Activated CD4-positive, CD25-positive, alpha-beta regulatory T cell treated with anti-CD3 and anti-CD28 coated beads, Interleukin-2, amount 50 U/mL, for 72 hours (primary cell): ENCODE measurements at regions not wholly inside any gene's neighbourhood (a gene's known extent, or its start where the extent isn't known, plus 50 kb on each side); places are given as distances from the start of the nearest gene placed in this dataset.

ENCODE experiments used
- DNase-seq: peaks from one replicate; pipeline ENCODE4 v3.0.0; 2021

DNA sequence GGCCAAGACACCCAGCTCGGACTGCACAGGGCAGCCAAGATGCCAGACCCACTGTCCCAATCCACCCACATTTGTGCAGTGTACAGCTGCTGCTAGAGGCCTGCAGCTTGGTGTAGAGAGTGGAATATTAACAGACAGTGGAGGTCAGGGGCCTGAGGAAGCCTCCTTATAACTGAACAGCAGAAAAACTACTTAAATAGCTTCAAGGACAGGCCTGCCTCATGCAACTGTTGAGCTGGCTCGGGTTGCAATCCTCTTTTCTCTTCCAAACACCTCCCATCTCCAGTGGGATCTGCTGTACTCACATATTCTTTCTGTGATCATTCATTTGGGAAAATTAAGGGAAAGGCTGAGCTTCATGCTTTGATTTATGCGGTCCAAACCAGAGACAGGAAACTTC is 1043.2 kb upstream of the TMEM132C start:
- no peak for DNase-seq

DNA sequence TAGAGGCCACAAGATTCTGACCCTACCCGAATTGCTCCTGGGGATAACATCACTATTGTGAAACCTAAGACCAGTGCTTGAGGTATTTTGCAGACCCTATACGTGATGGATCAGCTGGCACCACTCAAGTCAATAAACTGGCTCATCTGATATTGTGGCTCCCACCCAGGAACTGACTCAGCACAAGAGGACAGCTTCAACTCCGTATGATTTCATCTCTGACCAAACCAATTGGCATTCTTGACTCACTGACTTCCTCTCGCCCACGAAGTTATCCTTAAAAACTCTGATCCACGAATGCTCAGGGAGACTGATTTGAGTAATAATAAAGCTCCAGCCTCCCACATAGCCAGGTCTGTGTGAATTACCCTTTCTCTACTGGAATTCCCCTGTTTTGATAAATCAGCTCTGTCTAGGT is 1036.1 kb upstream of the TMEM132C start:
- no peak for DNase-seq

DNA sequence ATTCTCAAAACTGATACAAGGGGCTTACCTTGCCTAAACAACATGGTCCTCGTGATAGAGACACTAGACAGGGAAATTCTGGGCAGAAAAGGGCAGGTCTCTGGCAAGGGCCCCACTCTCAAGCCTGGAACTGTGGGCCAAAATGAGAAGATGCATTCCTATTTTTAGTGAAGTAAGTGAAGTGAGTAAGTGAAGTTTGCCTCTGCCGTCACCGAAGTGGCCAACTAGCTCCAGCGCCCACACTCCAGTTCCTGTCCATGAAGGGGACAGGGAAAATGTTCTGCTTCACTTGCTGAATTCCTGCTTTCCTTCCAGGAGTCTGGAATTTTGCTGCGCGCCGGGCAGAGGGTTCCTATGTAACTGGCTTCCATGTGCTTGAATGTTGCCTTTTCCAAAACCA is 1035.6 kb upstream of the TMEM132C start:
- DNase-seq: no peak

DNA sequence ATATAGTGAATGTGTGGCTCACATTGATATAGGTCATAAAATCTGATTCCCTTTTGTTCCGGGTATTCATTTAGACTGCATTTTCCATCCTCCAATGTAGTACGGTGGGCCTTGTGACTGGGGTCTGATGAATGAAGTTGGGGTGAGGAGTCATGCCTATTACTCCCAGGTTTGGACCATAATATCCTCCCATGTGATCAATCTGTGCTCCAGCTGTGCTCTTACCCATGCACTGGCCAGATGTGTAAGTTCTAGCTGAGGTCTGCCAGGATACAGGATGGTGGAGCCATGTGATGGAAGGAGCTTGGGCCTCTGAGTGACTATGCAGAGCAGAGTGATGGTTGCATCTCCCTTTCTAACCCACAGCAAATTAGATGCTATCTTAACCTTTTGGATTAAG is 1034.0 kb upstream of the TMEM132C start:
- DNase-seq: no peak

DNA sequence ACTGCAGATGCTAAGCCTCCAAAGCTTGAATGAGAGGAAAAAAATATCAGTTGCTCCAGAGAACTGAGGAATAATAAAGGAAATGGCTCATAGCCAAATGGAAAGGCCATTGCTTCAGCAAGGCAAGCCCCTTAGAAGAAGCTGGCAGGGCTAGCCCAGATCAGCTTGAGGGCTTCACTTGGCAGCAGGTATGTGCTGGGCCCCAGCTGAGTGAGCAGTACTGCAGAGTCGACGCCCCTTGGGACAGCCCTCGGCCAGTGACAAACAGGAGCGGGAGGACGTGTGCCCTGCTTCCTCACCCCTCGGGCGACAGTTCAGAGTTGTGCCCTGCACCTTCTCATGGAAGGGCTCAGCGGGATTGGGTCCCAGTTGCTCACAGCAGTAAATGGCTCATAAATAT is 1031.2 kb upstream of the TMEM132C start:
- no peak for DNase-seq

DNA sequence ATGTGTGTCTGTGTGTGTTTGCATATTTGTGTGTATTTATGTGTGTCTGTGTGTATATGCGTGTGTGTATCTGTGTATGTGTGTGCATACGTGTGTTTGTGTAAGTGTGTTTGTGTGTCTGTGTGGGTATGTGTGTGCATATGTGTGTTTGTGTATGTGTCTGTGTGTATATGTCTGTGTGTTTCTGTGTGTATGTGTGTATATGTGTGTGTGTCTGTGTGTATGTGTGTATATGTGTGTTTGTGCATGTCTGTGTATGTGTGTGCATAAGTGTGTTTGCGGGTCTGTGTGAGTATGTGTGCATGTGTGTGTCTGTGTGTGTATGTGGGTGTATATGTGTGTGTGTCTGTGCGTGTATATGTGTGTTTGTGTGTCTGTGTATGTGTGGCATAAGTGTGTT is 1030.5 kb upstream of the TMEM132C start:
- DNase-seq: no peak

DNA sequence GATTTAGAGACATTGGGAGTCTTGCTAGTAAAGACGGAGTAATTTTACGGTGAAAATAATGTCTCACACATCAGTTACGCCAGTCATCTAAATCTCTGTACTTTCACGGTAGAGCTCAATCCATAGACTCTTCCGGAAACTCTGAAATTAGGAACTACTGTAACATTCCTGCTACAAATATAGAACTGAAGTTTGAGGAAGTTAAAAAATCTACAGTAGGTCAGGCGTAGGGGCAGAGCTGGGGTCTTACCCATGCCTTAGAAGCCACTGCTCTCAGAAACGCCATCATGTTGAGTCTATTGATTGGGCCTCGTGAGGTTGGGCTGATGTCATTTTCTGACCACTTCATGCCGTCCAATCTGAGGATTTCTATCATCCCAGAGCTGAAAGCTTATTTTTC is 1029.8 kb upstream of the TMEM132C start:
- DNase-seq: no peak

DNA sequence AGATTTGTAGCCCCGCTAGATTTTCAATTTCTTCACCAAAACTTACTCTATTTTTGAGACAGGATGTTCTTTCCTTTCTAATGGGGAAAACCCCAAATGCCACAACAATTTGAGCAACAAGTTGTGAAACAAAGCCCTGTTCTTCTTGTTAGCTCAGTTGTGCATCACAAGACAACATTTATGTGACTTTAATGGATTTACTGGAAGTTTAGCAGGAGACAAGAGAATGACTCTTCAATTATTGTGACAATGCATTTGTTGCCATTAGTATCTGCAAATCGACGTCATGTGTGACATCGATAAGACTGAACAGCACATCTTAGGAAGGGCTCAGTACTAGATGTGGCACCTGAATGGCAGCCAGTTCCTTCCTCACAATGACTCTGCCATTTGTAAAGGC is 1028.9 kb upstream of the TMEM132C start:
- no peak for DNase-seq

DNA sequence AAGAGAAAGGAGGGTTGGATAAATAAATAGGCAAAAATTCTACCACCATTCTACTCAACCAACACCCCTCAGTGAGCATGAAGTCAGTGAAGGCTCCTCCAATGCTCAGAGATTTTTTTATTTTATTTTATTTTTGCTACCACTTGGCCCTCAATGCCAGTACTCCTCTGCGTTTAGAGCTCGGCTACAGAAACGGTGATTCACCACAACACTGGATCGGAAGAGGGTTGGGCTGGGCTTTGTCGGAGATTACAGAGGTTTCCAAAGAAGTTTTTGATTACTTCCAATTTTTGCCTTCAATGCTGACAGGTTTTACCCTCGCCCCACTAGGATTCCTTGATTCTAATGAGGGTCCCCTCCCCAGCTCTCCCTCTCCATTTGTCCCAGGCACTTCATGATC is 1027.2 kb upstream of the TMEM132C start:
- no peak for DNase-seq

DNA sequence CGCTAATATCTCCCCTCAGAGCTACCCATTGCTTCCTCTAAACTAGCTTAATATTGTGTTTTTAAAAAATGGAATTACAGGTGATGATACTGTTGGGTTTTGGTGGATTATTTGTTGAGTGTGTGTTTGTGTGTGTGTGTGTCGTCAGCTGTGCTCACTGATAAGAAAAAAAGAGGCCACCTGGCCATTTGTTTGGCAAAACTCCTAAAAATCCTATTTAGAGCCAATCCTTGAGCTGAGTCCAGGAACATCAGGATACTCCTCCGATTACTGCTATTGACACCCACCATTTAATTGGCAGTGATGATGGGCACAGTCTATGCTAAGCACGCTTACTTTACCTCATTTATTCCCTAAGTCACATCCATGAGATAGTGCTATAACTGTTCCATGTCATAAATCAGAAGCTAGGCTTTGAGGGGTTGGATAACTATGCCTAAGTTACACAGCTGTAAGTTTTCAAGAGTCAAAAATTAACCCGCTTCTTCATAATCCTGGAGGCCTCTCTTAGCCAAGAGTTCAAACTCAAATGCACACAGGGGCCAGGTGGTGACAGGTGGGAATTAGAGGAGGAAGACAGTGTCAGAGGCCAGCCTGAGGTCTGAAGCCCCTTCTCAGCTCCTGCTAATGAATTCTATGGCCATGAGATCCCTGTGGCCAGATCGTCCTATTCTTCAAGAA is 1026.6 kb upstream of the TMEM132C start:
- DNase-seq: no peak

DNA sequence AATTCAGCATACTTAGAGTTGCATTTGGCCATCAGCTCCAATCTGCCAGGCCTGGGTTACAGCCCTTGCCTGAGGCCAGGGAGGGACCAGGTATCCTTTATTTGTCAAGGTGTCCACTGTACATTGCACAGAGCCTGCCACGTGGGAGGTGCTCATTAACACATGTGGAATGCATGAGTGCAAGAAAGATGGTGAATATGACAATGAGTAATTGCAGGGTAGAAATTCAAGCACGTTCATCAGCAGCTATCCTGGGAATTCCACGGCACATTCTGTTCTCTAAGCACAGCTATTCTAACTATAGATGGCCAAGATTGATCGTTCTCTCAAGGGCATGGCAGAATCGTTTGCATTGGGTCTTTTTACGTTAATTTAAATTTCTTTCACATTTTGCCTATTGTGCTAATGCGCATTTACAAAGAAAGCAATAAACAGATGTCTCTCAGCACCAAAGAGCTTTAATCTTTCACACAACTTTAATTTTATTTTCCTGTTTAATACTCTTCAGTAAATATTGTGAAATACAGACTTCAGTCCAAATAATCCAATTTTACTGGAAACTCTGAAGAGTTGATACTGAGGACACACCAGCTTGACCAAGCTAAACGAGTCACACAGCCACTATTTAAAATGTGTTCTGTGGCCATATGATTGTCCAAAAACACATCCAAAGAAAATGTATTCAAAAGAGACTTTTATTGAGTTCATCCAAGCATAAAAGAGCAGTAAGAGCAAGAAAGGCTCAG is 1025.7 kb upstream of the TMEM132C start:
- no peak for DNase-seq

DNA sequence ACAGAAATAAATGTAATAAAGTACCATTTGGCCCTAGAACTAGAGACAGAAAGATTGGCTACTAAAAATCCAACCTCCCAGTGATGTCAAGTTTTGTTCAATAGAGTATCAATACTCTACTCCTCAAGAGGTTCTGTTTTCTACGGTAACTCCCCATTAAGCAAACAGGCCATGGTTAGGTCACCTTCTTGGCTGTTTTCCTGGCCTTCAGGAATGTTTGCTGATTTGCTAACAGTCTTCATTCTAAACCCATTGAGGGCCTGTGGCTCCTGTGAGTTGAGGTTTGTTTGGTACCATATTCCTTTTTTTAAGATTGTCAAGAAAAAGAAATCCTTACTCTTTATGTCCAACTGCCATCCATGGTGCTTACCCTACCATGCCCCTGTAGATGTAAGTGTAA is 1022.0 kb upstream of the TMEM132C start:
- no peak for DNase-seq

DNA sequence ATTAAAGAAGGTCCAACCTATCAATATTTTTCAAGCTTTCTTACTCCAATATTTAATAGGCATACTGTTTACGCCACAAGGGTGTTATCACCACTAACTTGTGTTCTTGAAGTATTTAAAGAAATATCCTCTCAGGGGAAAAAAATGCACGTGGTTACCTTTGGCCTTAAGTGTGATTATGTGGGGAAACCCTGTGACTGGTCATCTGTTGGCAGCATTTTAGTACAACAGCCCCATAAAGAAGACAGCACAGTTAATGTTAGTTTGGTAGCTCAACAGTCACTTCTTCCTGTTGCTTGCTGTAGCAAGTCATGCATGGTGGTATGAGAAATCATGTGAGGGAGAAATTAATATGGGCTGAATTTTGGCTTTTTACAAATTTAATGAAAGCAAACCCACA is 1021.5 kb upstream of the TMEM132C start:
- DNase-seq: no peak

DNA sequence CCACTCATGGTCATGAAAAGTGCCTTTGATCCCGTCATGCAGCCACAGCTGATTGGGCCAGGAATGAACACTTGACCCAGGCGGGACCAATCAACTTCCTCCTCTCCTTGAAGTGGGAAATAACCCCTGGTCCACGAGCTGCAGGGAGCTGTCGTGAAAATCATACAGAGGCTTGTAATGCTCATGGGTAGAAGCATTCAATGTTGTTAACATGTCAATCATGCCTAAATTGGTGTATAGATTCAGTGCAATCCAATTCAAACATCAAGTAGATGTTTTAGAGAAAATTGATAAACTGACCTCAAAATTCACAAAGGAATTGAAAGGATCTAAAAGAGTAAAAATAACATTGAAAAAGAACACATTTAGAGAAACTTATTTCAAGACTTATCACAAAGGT is 1019.0 kb upstream of the TMEM132C start:
- DNase-seq: no peak

DNA sequence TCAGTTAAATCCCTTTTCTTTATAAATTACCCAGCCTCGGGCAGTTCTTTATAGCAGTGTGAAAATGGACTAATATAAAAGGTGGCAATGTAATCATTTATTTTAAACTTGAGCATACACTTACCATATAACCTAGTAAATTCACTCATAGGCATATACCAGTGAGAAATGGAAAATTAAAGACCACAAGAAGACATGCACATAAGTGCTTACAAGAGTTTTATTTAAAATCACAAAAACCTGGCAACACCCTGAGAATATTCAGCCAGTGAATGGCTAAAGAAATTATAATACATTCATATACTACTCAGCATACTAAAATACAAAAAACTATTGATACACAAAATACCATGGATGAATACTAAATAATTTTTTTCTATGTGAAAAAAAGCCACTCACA is 1017.5 kb upstream of the TMEM132C start:
- DNase-seq: no peak

DNA sequence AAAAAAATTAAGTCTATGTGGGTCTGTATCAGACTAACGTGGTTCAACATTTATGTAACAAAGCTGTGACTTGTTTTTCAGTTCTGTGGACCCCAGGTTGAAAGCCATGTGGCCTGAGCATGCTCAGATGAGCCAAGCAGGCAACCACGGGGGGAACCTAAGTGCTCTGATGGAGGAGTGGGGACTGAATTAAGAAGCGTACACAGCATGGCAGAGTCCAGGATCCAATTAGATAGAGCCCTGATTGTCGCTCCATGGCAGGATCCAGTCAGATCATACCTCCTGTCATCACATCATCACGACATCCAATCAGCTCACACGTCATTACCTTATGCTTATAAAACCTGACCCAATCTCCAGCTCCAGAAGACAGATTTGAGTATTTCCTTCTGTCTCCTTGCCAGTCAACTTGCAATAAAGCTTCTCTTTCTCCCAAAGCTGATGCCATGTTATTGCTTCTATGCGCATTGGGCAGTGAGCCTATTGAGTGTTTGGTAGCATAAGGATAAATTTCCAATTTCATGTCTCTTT is 1013.1 kb upstream of the TMEM132C start:
- no peak for DNase-seq

DNA sequence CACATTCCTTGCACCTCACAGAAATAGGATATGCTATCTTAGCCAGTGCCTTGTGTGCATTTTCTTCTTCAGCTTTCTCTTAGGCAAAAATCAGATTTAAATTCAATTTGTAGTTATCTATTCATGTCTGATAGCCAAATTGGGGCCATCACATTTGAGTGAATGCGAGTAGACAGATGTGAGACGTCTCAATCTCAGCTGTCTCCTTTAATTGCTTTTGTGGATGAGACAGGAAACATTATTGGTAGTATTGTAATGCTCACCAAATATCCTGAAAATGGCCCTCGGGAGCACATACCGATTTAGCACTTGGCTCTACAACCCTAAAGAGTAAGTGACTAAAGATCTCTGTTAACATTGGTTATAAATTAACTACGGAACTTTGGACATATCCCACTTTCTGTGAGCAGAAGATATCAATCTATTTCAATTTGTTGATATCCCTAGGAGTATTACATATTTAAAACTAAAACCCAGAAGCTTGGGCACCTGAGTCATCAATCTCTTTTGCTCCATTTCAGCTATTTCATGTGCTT is 1012.5 kb upstream of the TMEM132C start:
- no peak for DNase-seq

DNA sequence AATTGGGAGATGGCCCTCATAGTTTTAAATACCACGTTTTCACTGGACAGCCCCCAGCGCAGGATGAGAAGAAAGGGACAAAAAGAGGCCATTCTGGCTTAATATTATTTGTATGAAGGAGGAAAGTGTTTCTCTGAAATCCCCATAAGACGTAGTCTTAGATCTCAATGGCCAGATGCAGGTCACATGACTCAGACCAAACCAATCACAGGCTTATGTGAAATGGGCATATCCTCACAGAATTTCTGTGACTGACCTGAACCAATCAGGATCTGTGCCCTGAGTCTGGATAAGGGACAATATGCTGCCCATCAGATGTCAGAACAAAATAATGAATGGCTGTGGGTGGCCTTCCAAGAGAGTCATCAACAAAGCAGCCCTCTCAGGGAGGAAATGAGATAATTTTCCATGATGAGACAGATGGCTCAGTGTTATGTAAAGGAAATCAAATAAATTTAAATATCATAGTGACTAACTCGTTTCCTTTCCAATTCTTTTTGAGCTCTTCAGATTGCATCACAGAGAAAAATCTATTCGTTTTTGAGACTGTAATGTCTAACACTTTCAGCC is 1009.5 kb upstream of the TMEM132C start:
- DNase-seq: no peak

DNA sequence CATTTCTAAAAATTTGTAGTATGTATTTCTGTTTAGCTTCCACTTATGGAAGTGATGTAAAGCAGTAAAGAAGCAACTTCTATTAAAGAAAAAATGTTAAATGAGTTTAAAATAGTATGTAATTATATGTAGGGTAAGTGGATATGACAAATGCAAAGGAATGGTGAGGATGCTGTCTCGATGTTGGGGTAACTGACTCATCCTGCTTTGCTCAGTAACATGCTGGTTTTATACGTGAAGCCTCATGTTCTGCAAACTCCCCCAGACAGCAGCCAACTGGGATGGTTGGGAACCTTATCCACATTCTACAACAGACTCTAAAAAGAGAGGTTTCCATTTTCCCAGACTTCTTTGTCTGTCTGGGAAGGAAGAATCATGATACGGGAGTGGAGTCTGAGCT is 1006.4 kb upstream of the TMEM132C start:
- no peak for DNase-seq

DNA sequence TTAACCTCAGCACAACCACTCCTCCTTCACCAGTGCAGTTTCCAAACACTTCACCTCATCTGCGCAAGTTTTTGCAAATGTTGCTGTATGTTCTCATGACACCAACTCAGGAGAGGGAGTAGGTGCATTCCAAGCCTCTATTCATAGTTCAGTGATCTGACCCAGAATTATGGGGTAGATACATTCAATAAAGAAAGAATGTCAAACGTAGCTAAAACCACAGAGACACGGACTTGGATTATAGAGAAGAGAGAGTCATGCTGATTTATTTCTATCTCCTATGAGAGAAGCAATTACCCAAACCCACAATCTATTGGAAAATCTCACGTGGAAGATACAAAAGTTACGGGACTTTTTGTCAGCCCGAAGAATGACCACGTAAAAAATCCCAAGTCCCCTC is 1006.0 kb upstream of the TMEM132C start:
- no peak for DNase-seq

DNA sequence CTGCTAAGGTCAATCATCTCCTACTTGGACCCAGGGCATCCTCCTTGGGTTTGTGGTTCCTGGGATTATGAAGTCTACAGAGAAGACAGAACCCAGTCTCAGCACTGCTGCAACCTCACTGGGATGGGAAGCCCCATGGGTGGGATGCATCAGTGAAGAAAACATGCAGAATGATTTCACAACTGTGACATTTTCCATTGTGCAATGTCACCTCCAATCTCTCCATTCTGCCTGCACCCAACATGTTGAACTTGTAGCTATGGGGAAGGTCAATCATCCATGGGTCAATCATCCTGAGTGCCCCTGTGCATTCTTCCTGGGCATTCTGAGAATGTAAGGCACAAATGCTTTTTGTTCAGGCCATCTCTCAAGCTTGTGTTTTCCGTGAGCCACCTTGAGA is 1004.4 kb upstream of the TMEM132C start:
- DNase-seq: no peak

DNA sequence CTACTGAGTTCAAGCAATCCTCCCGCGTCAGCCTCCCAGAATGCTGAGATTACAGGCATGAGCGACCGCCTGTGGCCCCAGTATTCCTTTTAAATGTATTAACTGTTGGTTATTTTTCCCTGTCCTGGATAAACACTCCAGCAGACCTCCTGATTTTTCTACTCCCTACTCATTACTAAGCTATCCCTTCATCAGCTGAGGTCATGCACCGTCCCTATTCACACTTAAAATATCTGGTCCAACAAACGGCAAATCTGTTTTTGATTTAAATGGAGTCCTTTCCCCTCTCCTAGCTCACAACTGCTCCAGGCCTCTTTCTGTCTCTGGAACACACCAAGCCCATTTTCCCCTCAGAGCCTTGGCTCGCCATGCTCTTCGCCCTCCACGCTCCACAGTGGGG is 1003.3 kb upstream of the TMEM132C start:
- no peak for DNase-seq

DNA sequence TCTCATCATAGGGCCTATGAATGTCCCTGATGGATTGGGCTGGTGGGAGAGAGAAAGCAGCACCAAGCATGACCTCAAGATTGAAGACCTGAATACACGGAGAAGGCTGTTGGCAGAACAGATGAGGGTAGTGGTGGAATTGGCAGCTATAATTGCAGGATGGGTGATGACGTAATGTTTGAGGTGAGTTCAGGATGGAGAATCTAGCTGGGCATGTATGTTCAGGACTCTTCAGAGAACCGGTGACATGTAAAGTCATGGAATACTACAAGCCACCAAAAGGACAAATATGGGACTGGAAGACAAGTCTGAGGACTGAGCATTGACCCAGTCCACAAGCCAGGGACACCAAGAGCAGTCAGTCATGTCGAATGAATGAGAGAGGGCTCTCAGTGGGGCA is 999.8 kb upstream of the TMEM132C start:
- DNase-seq: no peak

DNA sequence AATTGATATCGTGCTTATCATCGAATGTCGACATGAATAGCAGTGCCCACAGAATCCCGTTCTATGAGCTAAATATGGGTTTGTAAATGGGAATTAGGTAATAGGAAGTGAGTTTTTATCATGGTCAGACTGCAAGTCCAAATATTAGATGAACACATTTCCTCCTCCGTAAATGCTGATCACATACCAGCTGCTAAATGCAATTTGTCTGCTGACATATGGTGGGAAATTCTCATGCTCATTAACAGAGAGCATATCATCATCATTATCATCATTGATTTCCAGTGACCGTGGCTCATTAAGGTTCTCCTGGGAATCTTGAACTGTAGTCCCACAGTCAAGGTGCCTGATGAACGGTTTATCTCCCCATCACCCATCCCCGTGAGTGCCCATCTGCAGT is 998.8 kb upstream of the TMEM132C start:
- DNase-seq: no peak
